Stimulated activated CD4-positive, alpha-beta T cell treated with anti-CD3 and anti-CD28 coated beads, Interleukin-2, amount 100 ng/mL, for 24 hours (primary cell): ENCODE measurements at regions not wholly inside any gene's neighbourhood (a gene's known extent, or its start where the extent isn't known, plus 50 kb on each side); places are given as distances from the start of the nearest gene placed in this dataset.
"Not testable (repeated sequence)": the region's sequence is repeated elsewhere in the genome, so short reads cannot be mapped to it uniquely, and the experiment has no call there.

Experiments
- DNase-seq, 2 donors: peaks; one replicate each; pipeline ENCODE4 v3.0.0-alpha.2; 2020

GRCh38 chr4:171308661-171309060 lies 504.5 kb upstream of the GALNTL6 start:
- DNase-seq: no peak

DNA sequence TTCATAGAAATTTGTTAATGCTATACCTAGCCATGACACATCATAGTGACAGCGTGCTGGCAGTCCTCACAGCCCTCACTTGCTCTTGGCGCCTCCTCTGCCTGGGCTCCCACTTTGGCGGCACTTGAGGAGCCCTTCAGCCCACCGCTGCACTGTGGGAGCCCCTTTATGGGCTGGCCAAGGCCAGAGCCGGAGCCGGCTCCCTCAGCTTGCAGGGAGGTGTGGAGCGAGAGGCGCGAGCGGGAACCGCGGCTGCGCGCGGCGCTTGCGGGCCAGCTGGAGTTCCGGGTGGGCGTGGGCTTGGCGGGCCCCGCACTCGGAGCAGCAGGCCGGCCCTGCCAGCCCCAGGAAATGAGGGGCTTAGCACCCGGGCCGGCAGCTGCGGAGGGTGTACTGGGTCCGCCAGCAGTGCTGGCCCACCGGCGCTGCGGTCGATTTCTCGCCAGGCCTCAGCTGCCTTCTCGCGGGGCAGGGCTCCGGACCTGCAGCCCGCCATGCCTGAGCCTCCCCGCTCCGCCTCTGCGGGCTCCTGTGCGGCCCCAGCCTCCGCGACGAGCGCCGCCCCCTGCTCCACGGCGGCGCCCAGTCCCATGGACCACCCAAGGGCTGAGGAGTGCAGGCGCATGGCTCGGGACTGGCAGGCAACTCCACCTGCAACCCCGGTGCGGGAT lies 515.0 kb upstream of the GALNTL6 start:
- DNase-seq: not testable (repeated sequence)

- no peak for DNase-seq
Measured at GRCh38 chr4:171288816-171289432, 524.3 kb upstream of the GALNTL6 start.

DNA sequence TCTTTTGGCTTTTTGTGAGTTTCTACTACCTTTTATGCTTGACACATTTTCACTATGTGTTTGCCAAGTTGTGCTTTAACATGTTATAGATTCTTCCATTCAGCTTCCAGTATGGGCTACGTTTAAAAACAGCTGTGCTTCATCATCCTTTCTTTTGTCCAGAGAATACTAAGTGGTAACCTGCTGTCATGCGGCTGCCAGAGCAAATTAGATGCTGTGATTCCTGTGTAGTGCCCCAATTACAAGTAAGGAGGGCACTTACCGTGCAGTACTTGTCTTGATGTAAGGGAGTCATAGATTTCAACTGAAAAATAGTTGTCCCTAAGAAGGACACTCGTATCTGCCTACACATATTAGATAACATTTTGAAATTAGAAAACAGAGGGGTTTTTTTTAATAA lies 531.8 kb upstream of the GALNTL6 start:
- DNase-seq: no peak

DNA sequence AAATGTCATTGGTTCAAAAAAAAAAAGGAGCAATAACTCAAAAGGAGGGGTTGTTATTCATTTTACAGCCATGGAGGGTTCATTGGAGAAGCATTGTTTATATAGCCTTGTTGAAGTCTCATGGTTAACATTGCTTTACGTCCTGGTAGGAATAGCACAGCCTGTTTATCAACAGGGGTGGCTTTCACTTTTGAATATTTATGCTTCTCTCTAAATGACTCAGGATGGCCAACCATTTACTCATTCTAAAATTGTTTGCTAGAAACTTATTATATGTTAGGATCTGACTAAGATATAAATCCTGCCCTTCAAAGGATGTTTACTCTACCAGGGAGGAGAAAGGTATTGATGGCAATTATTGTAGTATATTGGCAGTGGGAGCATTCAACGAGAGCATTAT lies 534.1 kb upstream of the GALNTL6 start:
- no peak for DNase-seq

GRCh38 chr4:171266671-171267070 lies 546.5 kb upstream of the GALNTL6 start:
- no peak for DNase-seq

DNA sequence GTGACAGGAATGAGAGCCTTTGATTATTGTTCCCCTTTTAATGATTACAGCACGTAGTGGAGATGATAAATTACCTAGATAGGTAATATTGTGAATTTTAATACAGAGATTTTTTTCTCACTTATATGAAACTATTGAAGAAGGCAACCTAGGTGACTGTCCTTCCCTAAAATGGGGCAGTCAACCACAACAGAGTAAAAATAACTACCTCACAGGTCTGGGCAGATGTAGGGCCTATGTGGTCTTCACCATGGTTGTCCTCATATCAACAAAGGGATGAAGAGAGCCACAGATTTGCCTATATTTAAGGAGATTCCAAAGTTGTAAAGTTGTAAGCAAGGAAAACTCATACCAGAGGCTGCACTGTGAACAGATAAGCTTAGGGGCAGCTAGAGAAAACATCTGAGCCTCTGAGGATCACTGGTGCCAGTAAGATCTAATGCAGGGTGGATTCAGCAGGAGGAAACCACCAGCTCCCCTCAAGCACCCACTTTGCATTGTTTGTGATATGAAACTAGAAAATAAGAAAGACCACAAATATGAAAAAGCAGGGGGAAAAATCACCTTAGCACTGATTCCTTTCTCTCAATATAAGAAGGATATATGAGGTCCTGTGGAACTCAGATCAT lies 547.9 kb upstream of the GALNTL6 start:
- no peak for DNase-seq

DNA sequence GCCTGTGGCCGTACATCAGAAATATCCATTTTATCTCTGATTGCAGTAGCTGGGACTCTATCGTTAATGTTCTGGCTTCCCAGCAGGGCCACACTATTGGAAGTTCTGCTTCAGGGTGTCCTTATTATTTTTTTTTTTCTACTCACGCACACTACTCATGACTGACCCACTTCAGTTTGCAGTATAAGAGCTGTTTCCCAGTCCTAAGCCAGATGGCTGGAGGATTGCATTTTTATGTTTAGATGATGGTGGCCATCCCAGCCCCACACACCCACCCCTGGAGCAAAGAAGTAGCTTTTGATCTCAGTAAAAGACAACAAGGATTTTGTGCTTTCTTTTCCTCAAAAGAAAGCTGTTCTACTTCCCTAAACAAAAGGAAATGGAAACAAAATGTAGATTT lies 557.0 kb upstream of the GALNTL6 start:
- DNase-seq: no peak

DNA sequence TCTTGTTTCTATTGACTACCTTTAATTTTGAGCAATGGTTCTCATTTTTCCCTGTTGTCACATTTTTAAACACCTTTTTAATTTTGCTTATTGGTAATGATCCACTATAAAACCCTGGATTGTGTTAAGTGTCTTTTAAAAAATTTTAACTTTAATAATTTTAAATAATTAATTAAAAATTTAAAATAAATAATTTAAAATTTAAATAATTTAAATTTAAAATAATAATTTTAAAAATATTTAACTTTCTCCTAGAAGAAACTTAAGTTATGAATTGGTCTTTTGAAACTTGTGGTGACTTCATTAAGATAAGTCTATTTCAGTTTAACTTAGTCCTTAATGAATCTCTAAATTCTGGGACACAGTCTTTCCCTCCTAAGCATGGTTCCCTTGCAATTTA lies 566.3 kb upstream of the GALNTL6 start:
- no peak for DNase-seq

- DNase-seq: no peak
Measured at GRCh38 chr4:171242831-171243230, 570.4 kb upstream of the GALNTL6 start.

- no peak for DNase-seq
Measured at GRCh38 chr4:171239196-171239595, 574.0 kb upstream of the GALNTL6 start.

GRCh38 chr4:171235521-171235920 lies 577.7 kb upstream of the GALNTL6 start:
- DNase-seq: no peak

GRCh38 chr4:171229354-171229753 lies 583.9 kb upstream of the GALNTL6 start:
- DNase-seq: not testable (repeated sequence)

GRCh38 chr4:171221181-171221580 lies 592.0 kb upstream of the GALNTL6 start:
- DNase-seq: no peak

DNA sequence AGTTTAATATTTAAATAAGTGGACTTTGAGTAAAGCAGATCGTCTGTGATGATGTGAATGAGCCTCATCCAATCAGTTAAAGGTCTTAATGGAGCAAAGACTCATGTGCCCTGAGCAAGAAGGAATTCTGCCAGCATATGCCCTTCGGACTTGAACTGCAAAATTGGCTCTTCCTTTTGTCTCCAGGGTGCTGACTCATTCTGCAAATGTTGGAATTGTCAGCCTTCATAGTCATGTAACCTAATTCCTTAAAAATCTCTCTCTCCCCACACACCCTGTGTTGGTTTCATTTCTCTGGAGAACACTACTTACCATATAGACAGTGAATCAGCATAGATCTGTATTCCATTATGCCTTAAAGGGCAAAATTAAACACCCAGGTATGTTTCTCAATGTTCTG lies 609.8 kb upstream of the GALNTL6 start:
- no peak for DNase-seq

- no peak for DNase-seq
Measured at GRCh38 chr4:171202908-171203307, 610.3 kb upstream of the GALNTL6 start.

DNA sequence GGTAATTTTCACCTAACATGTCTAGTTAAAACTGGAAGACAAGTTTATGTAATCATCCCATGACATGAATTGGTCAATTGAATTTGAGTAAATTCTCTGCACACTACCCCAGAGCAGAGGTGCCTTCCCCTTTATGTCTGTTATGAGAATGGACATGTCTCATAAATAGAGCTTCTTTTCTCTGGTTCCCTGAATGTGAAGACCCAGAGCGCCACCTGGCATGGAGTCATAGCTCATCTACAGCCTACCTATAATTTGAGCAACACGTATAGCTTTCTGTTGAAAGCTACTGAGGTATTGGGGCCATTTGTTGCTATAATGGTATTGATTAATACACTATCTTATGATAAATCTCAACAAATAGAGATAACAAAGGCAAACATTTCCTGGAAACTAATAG lies 626.5 kb upstream of the GALNTL6 start:
- DNase-seq: no peak

DNA sequence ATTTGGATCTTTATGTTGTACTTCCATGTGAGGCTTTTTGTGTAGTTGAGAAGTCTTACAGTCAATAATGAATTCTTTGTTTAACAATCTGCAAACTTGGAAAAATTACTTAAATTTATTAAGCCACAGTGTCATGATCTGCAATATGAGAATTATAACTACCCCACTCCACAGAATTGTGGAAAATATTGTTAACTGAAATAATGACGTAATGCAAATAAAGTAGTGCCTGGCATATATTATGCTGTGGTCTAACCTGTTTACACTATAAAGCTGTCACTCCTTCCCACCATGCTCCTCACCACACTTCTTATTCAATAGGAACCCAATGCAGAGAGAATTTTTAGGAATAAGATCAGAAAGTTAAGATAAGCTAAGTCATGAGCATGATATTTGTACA lies 632.1 kb upstream of the GALNTL6 start:
- no peak for DNase-seq

GRCh38 chr4:171170671-171171070 lies 642.5 kb upstream of the GALNTL6 start:
- DNase-seq: no peak

- no peak for DNase-seq
Measured at GRCh38 chr4:171169396-171169795, 643.8 kb upstream of the GALNTL6 start.

DNA sequence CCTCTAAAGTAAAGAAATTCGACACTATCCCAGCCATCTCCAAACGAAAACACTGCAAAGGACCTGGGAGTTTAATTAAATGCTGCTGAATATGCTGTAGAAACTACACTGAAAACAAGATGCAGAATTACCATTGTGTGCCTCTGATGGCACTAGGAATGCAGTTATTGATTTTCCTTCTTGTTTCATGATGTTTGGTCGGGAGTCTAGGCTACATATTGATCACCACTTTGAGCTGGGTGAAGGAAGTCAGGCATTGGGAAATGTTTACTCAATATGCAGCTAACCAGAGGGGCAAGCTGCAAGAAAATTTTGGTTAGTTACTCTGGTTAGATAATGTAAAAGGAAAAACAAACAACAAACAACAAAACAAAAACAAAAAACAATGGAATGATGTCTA lies 650.7 kb upstream of the GALNTL6 start:
- no peak for DNase-seq

DNA sequence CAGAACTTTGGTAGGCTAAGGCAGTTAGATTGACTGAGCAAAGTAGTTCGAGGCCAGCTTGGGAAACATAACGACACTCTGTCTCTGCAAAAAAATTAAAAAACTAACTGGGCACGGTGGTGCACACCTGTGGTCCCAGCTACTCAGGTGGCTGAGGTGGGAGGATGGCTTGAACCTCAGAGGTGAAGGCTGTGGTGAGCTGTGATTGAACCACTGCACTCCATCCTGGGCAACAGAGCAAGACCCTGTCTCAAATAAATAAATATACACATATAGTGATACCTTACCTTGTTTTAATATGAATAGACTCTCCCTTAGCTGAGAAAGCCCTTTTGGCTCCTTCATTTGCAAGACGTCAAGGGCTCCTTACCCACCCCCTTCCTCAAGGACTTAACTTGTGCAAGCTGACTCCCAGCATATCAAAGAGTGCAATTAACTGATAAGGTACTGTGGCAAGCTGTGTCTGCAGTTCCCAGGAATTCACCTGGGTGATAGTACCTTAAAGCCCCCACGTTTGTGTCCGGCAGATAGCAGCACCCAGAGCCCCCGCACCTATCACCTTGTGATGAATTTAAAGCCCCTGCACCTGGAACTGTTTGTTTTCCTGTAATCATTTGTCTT lies 655.6 kb upstream of the GALNTL6 start:
- no peak for DNase-seq

- DNase-seq: no peak
Measured at GRCh38 chr4:171142639-171143038, 670.6 kb upstream of the GALNTL6 start.

DNA sequence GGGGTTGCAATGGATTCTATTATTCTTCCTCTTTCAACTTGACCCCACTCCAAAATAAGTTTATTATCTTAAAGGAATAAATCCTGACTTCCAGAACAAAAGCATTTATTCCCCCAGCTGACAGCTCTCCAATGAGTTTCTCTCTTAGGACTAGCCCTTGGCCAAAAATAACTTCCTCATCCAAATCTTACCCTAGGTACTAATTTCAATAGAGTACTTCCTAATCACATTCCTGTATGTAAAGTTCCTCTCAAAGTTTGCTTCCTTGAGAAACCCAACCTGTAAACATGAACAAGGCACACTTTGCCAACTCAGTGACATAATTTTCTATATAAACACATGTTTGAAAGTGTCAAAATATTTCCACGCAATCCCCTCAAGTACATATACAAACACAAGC lies 671.2 kb upstream of the GALNTL6 start:
- no peak for DNase-seq
